NOMO-1 (cell line): ENCODE measurements at regions not wholly inside any gene's neighbourhood (a gene's known extent, or its start where the extent isn't known, plus 50 kb on each side); places are given as distances from the start of the nearest gene placed in this dataset.

Experiments
- DNase-seq, 2 experiments: peaks; one replicate each; lab custom pipeline; 2025; ENCODE audit not compliant: unreplicated experiment in 2 of 2; lab: John Stamatoyannopoulos, UW

DNA sequence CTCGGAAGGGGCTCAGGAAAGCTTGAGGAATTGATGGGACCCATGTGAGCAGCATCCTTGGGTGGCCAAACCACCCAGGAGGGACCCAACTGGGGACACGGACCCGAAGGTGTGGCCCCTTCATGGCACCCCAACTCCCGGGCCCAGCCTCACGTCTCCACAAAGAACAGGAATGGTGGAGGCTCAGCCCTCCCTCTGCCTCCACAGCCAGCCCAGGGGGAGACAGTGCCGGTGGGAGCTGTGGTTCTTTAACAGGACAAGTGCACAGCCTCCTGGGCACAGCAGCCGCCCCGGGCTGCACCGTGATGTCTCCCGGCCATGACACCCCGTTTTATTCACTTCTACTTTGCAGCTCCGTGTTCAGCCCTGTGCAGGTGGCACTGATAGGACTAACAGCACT lies 587.2 kb downstream of the BRD1 start:
- DNase-seq = no peak

- DNase-seq = no peak
Measured at GRCh38 chr22:49240016-49240380, 587.7 kb downstream of the BRD1 start.

DNA sequence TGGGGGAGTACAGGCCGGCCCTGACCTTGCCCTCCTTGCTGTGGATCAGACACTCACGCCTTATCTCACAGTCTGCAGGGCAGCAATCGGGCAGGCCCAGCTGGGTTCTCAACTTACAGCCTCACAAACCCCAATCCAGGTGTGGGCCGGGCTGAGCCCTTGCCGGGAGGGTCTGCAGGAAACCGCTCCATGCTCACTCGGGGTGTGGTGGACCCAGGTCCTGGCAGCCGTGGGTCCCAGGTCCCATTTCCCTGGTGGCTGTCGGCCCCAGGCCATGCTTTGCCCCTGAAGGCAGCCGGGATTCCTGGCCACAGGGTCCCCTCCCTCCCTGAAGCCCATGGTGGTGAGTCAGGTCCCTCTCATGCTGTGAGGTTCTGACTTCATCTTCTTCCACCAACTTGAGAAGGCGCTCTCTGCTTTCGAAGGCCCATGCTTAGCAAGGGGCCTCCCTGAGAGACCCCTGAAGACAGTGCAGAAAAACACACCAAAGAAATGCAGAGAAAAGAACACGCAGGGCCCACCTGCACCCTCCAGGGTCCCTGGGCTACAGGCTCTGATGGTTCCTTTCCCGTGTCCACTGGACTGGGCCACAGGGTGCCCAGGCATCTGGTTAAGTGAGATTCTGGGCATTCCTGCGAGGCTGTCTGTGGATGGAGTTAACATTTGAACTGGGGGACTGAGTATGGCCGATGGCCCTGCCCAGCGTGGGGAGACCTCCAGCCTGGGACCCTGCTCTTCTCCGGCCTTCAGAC lies 588.2 kb downstream of the BRD1 start:
- DNase-seq = no peak

- DNase-seq = no peak
Measured at GRCh38 chr22:49238181-49239141, 589.2 kb downstream of the BRD1 start.

- DNase-seq = no peak
Measured at GRCh38 chr22:49237703-49238102, 590.0 kb downstream of the BRD1 start.

GRCh38 chr22:49237279-49237678 lies 590.4 kb downstream of the BRD1 start:
- DNase-seq = no peak

- no peak for DNase-seq
Measured at GRCh38 chr22:49236541-49237075, 591.1 kb downstream of the BRD1 start.

DNA sequence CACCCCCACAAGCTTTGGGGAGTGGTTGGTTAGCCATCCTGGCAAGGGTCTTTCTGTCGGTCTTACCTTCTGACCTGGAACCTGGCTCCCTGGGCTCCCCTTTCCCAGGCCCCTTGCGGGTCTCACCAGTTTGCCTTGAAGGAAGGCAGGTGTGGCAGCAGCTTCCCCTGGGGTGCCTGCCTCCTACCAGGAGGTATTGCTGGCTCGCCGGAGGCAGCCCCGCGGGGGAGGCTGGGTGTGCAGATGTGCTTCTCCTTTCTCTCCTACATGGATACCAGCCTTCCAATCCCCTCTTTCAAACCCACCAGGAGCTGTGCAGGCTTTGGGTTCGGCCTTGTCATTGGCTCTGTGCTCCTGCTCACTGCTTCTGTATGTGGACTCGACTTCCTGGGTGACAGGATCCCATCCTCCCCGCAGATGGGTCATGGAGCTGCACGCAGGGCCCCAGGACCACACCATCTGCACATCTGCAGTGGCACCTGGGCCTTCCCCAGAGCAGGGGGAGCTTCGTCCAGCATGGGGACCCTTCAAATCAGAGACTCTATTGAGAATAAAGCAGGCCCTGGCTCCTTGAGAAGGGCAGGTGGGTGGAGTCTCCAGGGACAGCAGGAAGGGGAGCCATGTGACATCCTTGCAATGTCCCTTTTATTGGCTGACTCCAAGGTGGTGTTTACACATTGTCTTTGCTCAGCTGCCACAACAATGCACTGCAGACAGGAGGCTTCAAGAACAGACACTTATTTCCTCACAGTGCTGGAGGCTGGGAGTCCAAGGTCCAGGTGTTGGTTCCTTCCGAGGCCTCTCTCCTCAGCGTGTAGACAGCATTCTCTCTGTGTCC lies 592.0 kb downstream of the BRD1 start:
- no peak for DNase-seq

DNA sequence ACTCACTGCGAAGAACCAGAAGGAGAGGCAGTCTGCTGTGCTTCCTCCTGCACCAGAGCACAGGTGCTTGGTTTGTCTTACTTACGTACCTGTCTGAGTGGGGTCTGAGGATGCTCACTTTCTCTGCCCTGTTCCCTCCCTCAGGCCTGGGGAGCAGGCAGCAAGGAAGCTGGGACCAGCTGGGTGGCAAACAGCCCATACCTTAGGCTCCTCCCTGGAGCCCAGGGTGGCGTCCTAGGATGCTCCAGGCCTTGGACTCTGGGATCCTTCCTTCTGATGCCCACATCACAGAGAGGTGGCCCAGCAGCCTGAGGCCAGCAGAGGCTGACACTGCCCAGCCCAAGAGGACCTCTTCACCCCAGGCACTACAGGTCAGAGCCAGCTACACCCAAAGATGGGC lies 593.2 kb downstream of the BRD1 start:
- DNase-seq = no peak

GRCh38 chr22:49233507-49234100 lies 594.1 kb downstream of the BRD1 start:
- no peak for DNase-seq

DNA sequence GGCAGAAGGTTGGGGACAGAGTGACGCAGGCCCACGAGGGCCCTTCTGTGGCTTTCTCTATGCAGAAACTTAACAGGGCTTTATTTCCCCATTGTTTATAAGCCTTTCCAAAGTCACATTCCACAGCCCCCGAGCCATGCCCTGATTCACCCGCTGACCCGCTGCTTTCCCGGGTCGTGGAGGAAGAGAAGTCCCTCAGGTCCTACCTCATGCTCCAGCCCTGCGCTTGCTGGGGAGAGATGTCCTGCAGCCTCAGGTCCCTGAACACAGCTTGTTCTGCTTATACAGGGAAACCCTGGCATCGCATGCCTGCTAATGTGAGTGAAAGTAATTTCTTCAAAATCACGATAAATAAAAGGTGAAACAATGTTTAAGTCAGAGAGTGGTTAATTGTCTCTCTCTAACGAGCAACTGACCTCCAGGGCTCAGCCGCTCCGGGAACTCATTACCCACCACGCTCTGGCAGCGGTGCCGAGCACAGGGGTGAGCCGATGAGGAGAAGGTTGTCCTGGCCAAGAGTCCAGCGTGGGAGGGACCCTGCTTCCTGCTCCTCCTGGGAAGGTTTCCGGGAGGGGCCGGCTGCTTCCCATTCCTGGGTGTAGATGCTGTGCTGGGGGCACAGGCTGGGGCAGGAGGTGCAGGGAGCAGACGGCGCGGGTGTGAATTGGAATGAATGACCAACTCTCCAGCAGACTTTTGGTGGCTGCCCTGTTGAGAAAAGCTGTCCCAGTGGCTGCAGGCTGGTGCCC lies 595.2 kb downstream of the BRD1 start:
- no peak for DNase-seq

DNA sequence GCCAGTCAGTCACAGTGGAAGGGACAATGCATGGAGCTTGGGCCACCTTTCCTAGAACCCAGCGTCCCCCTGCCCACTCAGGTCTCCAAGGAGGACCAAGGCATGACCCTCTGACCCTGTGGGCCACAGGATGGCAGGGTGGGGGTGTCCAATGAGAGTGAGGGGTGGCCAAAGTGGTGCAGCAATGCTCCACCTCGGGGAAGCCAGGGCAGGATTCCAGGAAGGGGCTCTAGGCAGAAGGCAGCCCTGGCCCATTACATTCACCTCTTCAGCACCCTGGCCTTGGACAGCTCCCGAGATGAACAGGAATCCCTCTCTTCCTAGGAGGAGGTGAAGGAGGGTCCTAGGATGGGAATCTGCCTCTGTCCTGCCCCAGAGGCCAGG lies 597.5 kb downstream of the BRD1 start:
- DNase-seq = no peak

- no peak for DNase-seq
Measured at GRCh38 chr22:49229483-49230193, 598.0 kb downstream of the BRD1 start.

DNA sequence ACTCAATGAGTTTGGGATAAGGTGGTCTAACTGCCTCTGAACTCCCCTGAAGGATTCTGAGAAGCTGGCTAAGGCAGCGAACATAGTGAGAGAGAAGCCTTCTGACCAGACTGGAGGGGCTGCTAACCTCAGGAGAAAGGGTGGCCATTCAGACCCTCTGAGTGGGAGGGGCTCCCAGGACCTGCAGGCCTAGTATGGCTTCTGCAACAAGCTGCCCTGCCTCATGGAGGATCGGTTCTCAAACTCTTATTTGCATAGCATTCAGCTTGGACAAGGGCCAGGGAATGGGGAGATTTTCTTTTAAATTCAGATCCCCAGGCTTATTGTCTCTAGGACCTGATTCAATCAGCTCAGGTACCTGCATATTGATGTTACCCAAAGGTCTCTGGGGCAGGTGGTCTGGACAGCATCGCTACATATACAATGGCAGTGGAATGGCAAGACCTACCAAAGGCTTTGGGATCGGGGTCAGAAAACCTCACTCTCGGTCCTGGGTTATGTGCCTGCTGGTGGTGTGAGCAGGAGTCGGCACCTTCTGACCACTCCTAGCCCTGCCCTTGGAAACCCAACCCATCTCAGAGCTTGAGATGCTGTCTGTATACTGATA lies 599.1 kb downstream of the BRD1 start:
- no peak for DNase-seq

DNA sequence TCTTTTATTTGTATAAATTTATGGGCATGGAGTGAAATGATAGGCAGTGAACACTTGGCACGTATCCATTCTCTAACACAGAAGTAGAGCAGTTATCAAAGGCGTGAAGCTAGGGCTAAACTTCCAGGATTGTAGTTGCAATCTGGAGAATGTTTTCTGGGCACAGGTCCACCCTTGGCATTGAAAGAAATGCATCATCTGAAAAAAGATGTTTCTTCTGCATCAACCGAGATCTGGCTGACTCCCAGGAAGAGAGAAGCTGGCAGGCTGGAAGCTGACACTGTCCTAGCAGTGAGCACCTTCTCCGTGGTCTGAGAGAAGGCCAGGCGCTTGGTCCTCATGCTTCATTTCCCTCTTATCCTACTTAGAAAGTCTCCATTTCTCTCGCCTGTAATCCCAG lies 600.0 kb downstream of the BRD1 start:
- DNase-seq = no peak

- DNase-seq = no peak
Measured at GRCh38 chr22:49226096-49226495, 601.6 kb downstream of the BRD1 start.

GRCh38 chr22:49224243-49224642 lies 603.4 kb downstream of the BRD1 start:
- no peak for DNase-seq

DNA sequence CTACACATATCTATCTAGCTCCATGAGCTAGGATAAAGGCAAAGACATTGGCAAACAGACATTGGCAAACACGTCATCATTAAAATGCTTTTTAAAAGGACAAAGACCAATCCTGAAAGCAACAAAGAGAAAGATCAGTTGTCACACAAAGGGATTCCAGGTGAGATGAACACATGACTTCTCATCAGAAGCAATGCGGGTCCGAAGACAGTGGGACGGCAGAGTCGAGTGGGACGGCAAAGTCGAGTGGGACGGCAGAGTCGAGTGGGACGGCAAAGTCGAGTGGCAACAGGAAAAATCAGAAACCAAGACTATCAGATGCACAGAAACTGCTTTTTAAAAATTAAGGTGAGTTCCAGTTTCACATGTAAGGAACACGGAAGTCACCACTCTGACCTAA lies 609.5 kb downstream of the BRD1 start:
- DNase-seq = no peak

GRCh38 chr22:49216579-49216978 lies 611.1 kb downstream of the BRD1 start:
- DNase-seq = peak; percentile 3 to 12
